ENCODE measurements at regions not wholly inside any gene's neighbourhood (a gene's known extent, or its start where the extent isn't known, plus 50 kb on each side); places are given as distances from the start of the nearest gene placed in this dataset.

DNA sequence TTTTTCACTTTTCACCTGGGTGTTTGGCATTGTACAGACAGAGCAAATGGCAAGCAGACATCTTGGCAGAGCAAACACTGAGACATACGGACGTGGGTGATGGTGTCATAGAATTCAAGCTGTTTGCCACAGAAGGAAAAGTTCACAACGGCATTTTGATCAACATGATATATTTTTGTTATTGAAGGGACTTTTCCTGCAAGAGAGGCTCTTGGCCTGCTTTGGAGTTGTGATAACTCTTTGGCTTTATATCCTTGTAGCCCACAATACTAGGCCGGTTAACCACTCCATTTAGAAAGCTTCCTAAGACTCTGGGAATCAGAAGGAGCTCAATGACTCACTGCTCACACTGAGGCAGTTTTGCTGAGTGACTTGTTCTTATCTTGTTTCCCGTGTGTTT is 1038.3 kb downstream of the TLE1 start:
- no peak for ATAC-seq
- no peaks in the 10 kb centered on the region for H3K9me3 ChIP-seq
- no peak overlapping the region for H3K4me3 ChIP-seq
- intact Hi-C loops (cut with DNase I) = no loop called here
- H3K36me3 ChIP-seq (replicated peaks in 1 of 2; ENCODE audit: insufficient read depth in 1 of 2, low read depth in 2 of 2) = no peaks in the 10 kb centered on the region
- TF ChIP-seq, protein P1, sequence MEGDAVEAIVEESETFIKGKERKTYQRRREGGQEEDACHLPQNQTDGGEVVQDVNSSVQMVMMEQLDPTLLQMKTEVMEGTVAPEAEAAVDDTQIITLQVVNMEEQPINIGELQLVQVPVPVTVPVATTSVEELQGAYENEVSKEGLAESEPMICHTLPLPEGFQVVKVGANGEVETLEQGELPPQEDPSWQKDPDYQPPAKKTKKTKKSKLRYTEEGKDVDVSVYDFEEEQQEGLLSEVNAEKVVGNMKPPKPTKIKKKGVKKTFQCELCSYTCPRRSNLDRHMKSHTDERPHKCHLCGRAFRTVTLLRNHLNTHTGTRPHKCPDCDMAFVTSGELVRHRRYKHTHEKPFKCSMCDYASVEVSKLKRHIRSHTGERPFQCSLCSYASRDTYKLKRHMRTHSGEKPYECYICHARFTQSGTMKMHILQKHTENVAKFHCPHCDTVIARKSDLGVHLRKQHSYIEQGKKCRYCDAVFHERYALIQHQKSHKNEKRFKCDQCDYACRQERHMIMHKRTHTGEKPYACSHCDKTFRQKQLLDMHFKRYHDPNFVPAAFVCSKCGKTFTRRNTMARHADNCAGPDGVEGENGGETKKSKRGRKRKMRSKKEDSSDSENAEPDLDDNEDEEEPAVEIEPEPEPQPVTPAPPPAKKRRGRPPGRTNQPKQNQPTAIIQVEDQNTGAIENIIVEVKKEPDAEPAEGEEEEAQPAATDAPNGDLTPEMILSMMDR (IDR thresholded peaks at IDR 0.05) = no peak
- no peak for TF ChIP-seq POLR2A (IDR thresholded peaks at IDR 0.05)
- 43 to 54% methylated on average over 5 of the region's 5 CpGs for WGBS, 2 donors
- no peak for DNase-seq
- no peaks in the 10 kb centered on the region for H3K27me3 ChIP-seq
- H3K27ac ChIP-seq = peak overlapping the region in 1 of 4 donors; percentile 25
- H3K4me1 ChIP-seq = no peaks in the 10 kb centered on the region

DNA sequence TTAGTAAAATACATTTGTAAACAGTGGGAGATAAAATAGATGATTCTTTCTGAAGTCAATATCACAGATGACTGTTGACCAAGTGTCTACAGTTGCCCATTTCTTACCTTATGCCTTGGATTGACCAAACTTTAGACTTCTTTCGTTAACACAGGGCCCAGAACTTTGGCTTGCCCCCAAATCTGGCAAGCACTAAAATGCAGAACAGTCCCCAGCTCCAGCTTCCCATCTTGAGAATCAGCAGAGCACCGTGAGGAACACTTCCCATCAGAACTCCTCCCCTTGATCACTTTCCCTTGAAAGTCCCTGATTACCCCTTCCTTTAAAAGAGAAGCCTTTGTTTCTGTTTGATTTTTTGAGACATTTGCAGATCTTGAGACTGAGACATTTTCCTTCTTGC is 1039.9 kb downstream of the TLE1 start:
- no peak for TF ChIP-seq POLR2A (IDR thresholded peaks at IDR 0.05)
- TF ChIP-seq, protein P1 (IDR thresholded peaks at IDR 0.05) = no peak
- peak in 1 of 4 donors; percentile 10 for DNase-seq
- H3K27ac ChIP-seq = no peak overlapping the region
- WGBS, 2 donors = 58 to 59% methylated on average over 2 of the region's 2 CpGs
- H3K36me3 ChIP-seq (replicated peaks in 1 of 2; ENCODE audit: insufficient read depth in 1 of 2, low read depth in 2 of 2) = no peaks in the 10 kb centered on the region
- no peaks in the 10 kb centered on the region for H3K4me1 ChIP-seq
- ATAC-seq = no peak
- intact Hi-C loops (cut with DNase I) = no loop called here
- no peak overlapping the region for H3K4me3 ChIP-seq
- H3K9me3 ChIP-seq = no peaks in the 10 kb centered on the region
- H3K27me3 ChIP-seq = no peaks in the 10 kb centered on the region

GRCh38 chr9:80649001-80649420 is 1040.3 kb downstream of the TLE1 start:
- Histone ChIP-seq H3K27ac (no peak overlapping the region), H3K9me3 (no peaks in the 10 kb centered on the region)
- TF ChIP-seq, protein P1 (IDR thresholded peaks at IDR 0.05) = no peak
- no peak for TF ChIP-seq POLR2A (IDR thresholded peaks at IDR 0.05)

DNA sequence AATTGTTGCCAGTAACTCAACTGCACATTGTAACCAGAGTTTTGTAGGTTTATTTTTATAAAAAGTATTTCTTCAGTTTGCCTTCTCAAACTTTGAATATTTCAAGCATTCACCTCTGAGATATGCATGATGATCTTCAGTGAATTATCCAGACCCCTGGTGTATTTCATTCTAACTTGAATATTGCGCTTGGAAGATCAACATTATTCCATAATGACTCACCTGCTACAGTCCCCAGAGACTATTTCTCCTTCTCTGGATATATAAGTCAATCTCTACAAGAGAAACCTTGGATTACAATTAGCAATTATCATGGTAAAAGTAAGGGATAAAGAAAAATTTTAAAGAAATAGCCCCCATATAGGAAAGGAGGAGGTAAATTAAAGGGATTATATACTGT is 1041.0 kb downstream of the TLE1 start:
- H3K9me3 ChIP-seq = no peaks in the 10 kb centered on the region
- H3K27ac ChIP-seq = no peak overlapping the region
- intact Hi-C loops (cut with DNase I) = no loop called here
- ATAC-seq (no peak), DNase-seq (no peak)
- TF ChIP-seq, protein P1 (IDR thresholded peaks at IDR 0.05) = no peak
- no peak for TF ChIP-seq POLR2A (IDR thresholded peaks at IDR 0.05)
- H3K36me3 ChIP-seq (replicated peaks in 1 of 2; ENCODE audit: insufficient read depth in 1 of 2, low read depth in 2 of 2) = no peaks in the 10 kb centered on the region
- H3K27me3 ChIP-seq = no peaks in the 10 kb centered on the region
- 53 to 88% methylated on average over 1 of the region's 1 CpG for WGBS, 2 donors
- H3K4me1 ChIP-seq = no peaks in the 10 kb centered on the region
- H3K4me3 ChIP-seq = no peak overlapping the region

More at GRCh38 chr9:80649001-80649420, 1040.3 kb downstream of the TLE1 start:
- intact Hi-C loops (cut with DNase I) = no loop called here
- H3K27me3 ChIP-seq = no peaks in the 10 kb centered on the region
- ATAC-seq (no peak), DNase-seq (peak in 2 of 4 donors; percentile 10 to 31)
- 39 to 49% methylated on average over 3 of the region's 3 CpGs for WGBS, 2 donors
- H3K36me3 ChIP-seq (replicated peaks in 1 of 2; ENCODE audit: insufficient read depth in 1 of 2, low read depth in 2 of 2) = no peaks in the 10 kb centered on the region
- H3K4me1 ChIP-seq = no peaks in the 10 kb centered on the region
- no peak overlapping the region for H3K4me3 ChIP-seq

- no peak for TF ChIP-seq POLR2A (IDR thresholded peaks at IDR 0.05)
- TF ChIP-seq, protein P1 (IDR thresholded peaks at IDR 0.05) = no peak
- 69 to 74% methylated on average over 4 of the region's 4 CpGs for WGBS, 2 donors
- Histone ChIP-seq H3K27ac (no peak overlapping the region), H3K27me3 (no peaks in the 10 kb centered on the region), H3K9me3 (no peaks in the 10 kb centered on the region), H3K4me1 (no peaks in the 10 kb centered on the region), H3K36me3 (replicated peaks in 1 of 2; ENCODE audit: insufficient read depth in 1 of 2, low read depth in 2 of 2) (no peaks in the 10 kb centered on the region), H3K4me3 (no peak overlapping the region)
- intact Hi-C loops (cut with DNase I) = no loop called here
- no peak for ATAC-seq
- no peak for DNase-seq
Observed at GRCh38 chr9:80646211-80646610, 1043.1 kb downstream of the TLE1 start.

Data from body of pancreas (tissue), 4 donors.